ENCODE measurements at regions not wholly inside any gene's neighbourhood (a gene's known extent, or its start where the extent isn't known, plus 50 kb on each side); places are given as distances from the start of the nearest gene placed in this dataset.

- no peak overlapping the region for H3K27ac ChIP-seq
- no peak for DNase-seq (ENCODE audit: low spot score in 2 of 2)
- H3K27me3 ChIP-seq = no peaks in the 10 kb centered on the region
- no peaks in the 10 kb centered on the region for H3K4me1 ChIP-seq
- H3K36me3 ChIP-seq = no peaks in the 10 kb centered on the region
- H3K4me3 ChIP-seq = no peak overlapping the region
- intact Hi-C loops (cut with DNase I; ENCODE audit: low total_unique reads) = no loop called here
- no peaks in the 10 kb centered on the region for H3K9me3 ChIP-seq
- no peak for TF ChIP-seq CTCF (IDR thresholded peaks at IDR 0.05)
- no peak for TF ChIP-seq POLR2AphosphoS5 (IDR thresholded peaks at IDR 0.05)
- no peak for TF ChIP-seq POLR2A (IDR thresholded peaks at IDR 0.05)
Measured at GRCh38 chr14:87141801-87142200, 851.2 kb downstream of the GALC start.

- Histone ChIP-seq H3K4me1 (no peaks in the 10 kb centered on the region), H3K4me3 (no peak overlapping the region), H3K9me3 (no peaks in the 10 kb centered on the region), H3K27me3 (no peaks in the 10 kb centered on the region), H3K27ac (no peak overlapping the region), H3K36me3 (no peaks in the 10 kb centered on the region)
- no peak for DNase-seq (ENCODE audit: low spot score in 2 of 2)
- TF ChIP-seq POLR2A (IDR thresholded peaks at IDR 0.05) = no peak
- no peak for TF ChIP-seq POLR2AphosphoS5 (IDR thresholded peaks at IDR 0.05)
- no peak for TF ChIP-seq CTCF (IDR thresholded peaks at IDR 0.05)
- intact Hi-C loops (cut with DNase I; ENCODE audit: low total_unique reads) = no loop called here
Measured at GRCh38 chr14:87139299-87139698, 853.7 kb downstream of the GALC start.

- no peak for TF ChIP-seq CTCF (IDR thresholded peaks at IDR 0.05)
- TF ChIP-seq POLR2A (IDR thresholded peaks at IDR 0.05) = no peak
- TF ChIP-seq POLR2AphosphoS5 (IDR thresholded peaks at IDR 0.05) = peak in 1 of 3 donors; percentile 33
- DNase-seq (ENCODE audit: low spot score in 2 of 2) = peak in 1 of 2 donors; percentile 78
- H3K36me3 ChIP-seq = no peaks in the 10 kb centered on the region
- no peak overlapping the region for H3K4me3 ChIP-seq
- H3K4me1 ChIP-seq = no peaks in the 10 kb centered on the region
- intact Hi-C loops (cut with DNase I; ENCODE audit: low total_unique reads) = no loop called here
- no peaks in the 10 kb centered on the region for H3K27me3 ChIP-seq
- H3K27ac ChIP-seq = peak overlapping the region; percentile 61 to 83
- H3K9me3 ChIP-seq = no peaks in the 10 kb centered on the region
Measured at GRCh38 chr14:87133073-87133801, 859.7 kb downstream of the GALC start.

GRCh38 chr14:87131879-87132278 lies 861.1 kb downstream of the GALC start:
- H3K27ac ChIP-seq = no peak overlapping the region
- intact Hi-C loops (cut with DNase I; ENCODE audit: low total_unique reads) = no loop called here
- no peak for DNase-seq (ENCODE audit: low spot score in 2 of 2)
- TF ChIP-seq POLR2A (IDR thresholded peaks at IDR 0.05) (no peak), POLR2AphosphoS5 (IDR thresholded peaks at IDR 0.05) (no peak), CTCF (IDR thresholded peaks at IDR 0.05) (no peak)
- no peaks in the 10 kb centered on the region for H3K4me1 ChIP-seq
- H3K27me3 ChIP-seq = no peaks in the 10 kb centered on the region
- H3K4me3 ChIP-seq = no peak overlapping the region
- H3K9me3 ChIP-seq = no peaks in the 10 kb centered on the region
- H3K36me3 ChIP-seq = no peaks in the 10 kb centered on the region

- intact Hi-C loops (cut with DNase I; ENCODE audit: low total_unique reads) = no loop called here
- DNase-seq (ENCODE audit: low spot score in 2 of 2) = no peak
- no peak overlapping the region for H3K27ac ChIP-seq
- no peaks in the 10 kb centered on the region for H3K9me3 ChIP-seq
- no peak overlapping the region for H3K4me3 ChIP-seq
- no peak for TF ChIP-seq POLR2AphosphoS5 (IDR thresholded peaks at IDR 0.05)
- no peak for TF ChIP-seq CTCF (IDR thresholded peaks at IDR 0.05)
- TF ChIP-seq POLR2A (IDR thresholded peaks at IDR 0.05) = no peak
- H3K27me3 ChIP-seq = no peaks in the 10 kb centered on the region
- no peaks in the 10 kb centered on the region for H3K36me3 ChIP-seq
- H3K4me1 ChIP-seq = no peaks in the 10 kb centered on the region
Measured at GRCh38 chr14:87122166-87122565, 870.8 kb downstream of the GALC start.

Data from breast epithelium (tissue), 4 donors.